ENCODE measurements at regions not wholly inside any gene's neighbourhood (a gene's known extent, or its start where the extent isn't known, plus 50 kb on each side); places are given as distances from the start of the nearest gene placed in this dataset.

- TF ChIP-seq E2F5 (CRISPR knock-in tag; IDR thresholded peaks at IDR 0.05) (no peak), ZKSCAN3 (CRISPR knock-in tag; IDR thresholded peaks at IDR 0.05) (no peak), ZBTB8A (IDR thresholded peaks at IDR 0.05; ENCODE audit: partially characterized antibody) (no peak), POU5F1 (IDR thresholded peaks at IDR 0.05; ENCODE audit: borderline replicate concordance, low read depth, low read length, partially characterized antibody) (no peak)
Observed at GRCh38 chr2:236686561-236686960, 116.9 kb downstream of the ACKR3 start (continued).

GRCh38 chr2:236687296-236687965 lies 117.8 kb downstream of the ACKR3 start:
- in situ Hi-C loops (cut with MboI): no loop called here
- Histone ChIP-seq H3K36me3 (ENCODE audit: control insufficient read depth, insufficient read depth, low read length) (no peaks in the 10 kb centered on the region), H3K4me3 (no peak overlapping the region), H3K79me2 (ENCODE audit: control insufficient read depth, insufficient read depth, low read length) (no peaks in the 10 kb centered on the region), H3K4me2 (ENCODE audit: insufficient read depth, low read length) (no peak overlapping the region), H3K27ac (ENCODE audit: extremely low read depth, low read depth, low read length) (no peak overlapping the region), H3K9me3 (replicated peaks; ENCODE audit: control insufficient read depth, insufficient read depth, low read depth, low read length) (no peaks in the 10 kb centered on the region), H3K4me1 (replicated peaks in 1 of 2; ENCODE audit: control insufficient read depth in 2 of 2, insufficient read depth in 2 of 2, low read length in 2 of 2) (no peaks in the 10 kb centered on the region), H3K27me3 (ENCODE audit: control insufficient read depth in 2 of 2, insufficient read depth in 2 of 2, low read length in 2 of 2) (peaks cover 0 to 5% of the 10 kb centered on the region in 2 experiments; a peak in 2 of 5 replicates), H2AFZ (ENCODE audit: low read depth, low read length) (no peak overlapping the region), H3K9me1 (ENCODE audit: control insufficient read depth, insufficient read depth, low read length) (no peaks in the 10 kb centered on the region), H3K9ac (ENCODE audit: insufficient read depth in 1 of 2, low read depth in 2 of 2, low read length in 2 of 2) (no peak overlapping the region; a peak in 1 of 4 replicates), H4K20me1 (replicated peaks; ENCODE audit: control insufficient read depth, insufficient read depth, low read length) (no peaks in the 10 kb centered on the region; the same call in 1 of the 2 replicates)
- CTCF ChIA-PET (ENCODE audit: low intra/inter-chr PET ratio): no interaction called here
- intact Hi-C loops (cut with micrococcal nuclease): no loop called here
- FAIRE-seq: no peak
- WGBS (ENCODE audit: insufficient coverage, low coverage, missing lambda C conversion rate): 4% methylated on average over 6 of the region's 8 CpGs
- BruUV-seq (replicated peaks): no TSS peak
- DNase-seq (ENCODE audit: extremely low read depth in 1 of 4, low spot score in 3 of 4): no peak
- POLR2A ChIA-PET: no interaction called here
- no peak for ATAC-seq
- TF ChIP-seq RFX7 (CRISPR knock-in tag; IDR thresholded peaks at IDR 0.05) (no peak), RERE (CRISPR knock-in tag; IDR thresholded peaks at IDR 0.05; ENCODE audit: borderline replicate concordance) (no peak), CREB3L1 (IDR thresholded peaks at IDR 0.05; ENCODE audit: borderline replicate concordance, low read depth) (no peak), EGR1 (conservative IDR thresholded peaks at IDR 0.05) (no peak), ETS1 (conservative IDR thresholded peaks at IDR 0.05; ENCODE audit: control insufficient read depth, low read depth, low read length) (no peak)

Data from K562 (cell line).